ENCODE measurements at regions not wholly inside any gene's neighbourhood (a gene's known extent, or its start where the extent isn't known, plus 50 kb on each side); places are given as distances from the start of the nearest gene placed in this dataset.

- no peak overlapping the region for H3K27ac Mint-ChIP-seq (ENCODE audit: unreplicated experiment)
- BruUV-seq (replicated peaks): no TSS peak
- no peaks in the 10 kb centered on the region for H3K36me3 Mint-ChIP-seq (ENCODE audit: insufficient read depth, unreplicated experiment)
- no peaks in the 10 kb centered on the region for H3K27me3 Mint-ChIP-seq (ENCODE audit: unreplicated experiment)
- H3K4me1 Mint-ChIP-seq (ENCODE audit: low read depth, unreplicated experiment): no peaks in the 10 kb centered on the region
- CTCF ChIA-PET: no interaction called here
- TF ChIP-seq CTCF (IDR thresholded peaks at IDR 0.05; ENCODE audit: unreplicated experiment): no peak
- DNase-seq: no peak
- no peaks in the 10 kb centered on the region for H3K9me3 Mint-ChIP-seq (ENCODE audit: low read depth, unreplicated experiment)
- intact Hi-C loops (cut with micrococcal nuclease; ENCODE audit: unreplicated experiment): no loop called here
- H3K4me3 Mint-ChIP-seq (ENCODE audit: low read depth, unreplicated experiment): no peak overlapping the region
Observed at GRCh38 chr5:88544136-88544645, 275.5 kb upstream of the TMEM161B start.

- BruUV-seq (replicated peaks): no TSS peak
- H3K36me3 Mint-ChIP-seq (ENCODE audit: insufficient read depth, unreplicated experiment): no peaks in the 10 kb centered on the region
- H3K4me3 Mint-ChIP-seq (ENCODE audit: low read depth, unreplicated experiment): no peak overlapping the region
- H3K4me1 Mint-ChIP-seq (ENCODE audit: low read depth, unreplicated experiment): no peaks in the 10 kb centered on the region
- no peak for TF ChIP-seq CTCF (IDR thresholded peaks at IDR 0.05; ENCODE audit: unreplicated experiment)
- no peaks in the 10 kb centered on the region for H3K27me3 Mint-ChIP-seq (ENCODE audit: unreplicated experiment)
- no peak overlapping the region for H3K27ac Mint-ChIP-seq (ENCODE audit: unreplicated experiment)
- no peaks in the 10 kb centered on the region for H3K9me3 Mint-ChIP-seq (ENCODE audit: low read depth, unreplicated experiment)
- CTCF ChIA-PET: no interaction called here
- intact Hi-C loops (cut with micrococcal nuclease; ENCODE audit: unreplicated experiment): no loop called here
- no peak for DNase-seq
Observed at GRCh38 chr5:88542786-88543185, 274.1 kb upstream of the TMEM161B start.

GRCh38 chr5:88540471-88541115, 271.9 kb upstream of the TMEM161B start:
- intact Hi-C loops (cut with micrococcal nuclease; ENCODE audit: unreplicated experiment): no loop called here
- no peaks in the 10 kb centered on the region for H3K9me3 Mint-ChIP-seq (ENCODE audit: low read depth, unreplicated experiment)
- no peak overlapping the region for H3K4me3 Mint-ChIP-seq (ENCODE audit: low read depth, unreplicated experiment)
- TF ChIP-seq CTCF (IDR thresholded peaks at IDR 0.05; ENCODE audit: unreplicated experiment): no peak
- H3K27ac Mint-ChIP-seq (ENCODE audit: unreplicated experiment): no peak overlapping the region
- DNase-seq: no peak
- no peaks in the 10 kb centered on the region for H3K4me1 Mint-ChIP-seq (ENCODE audit: low read depth, unreplicated experiment)
- no peaks in the 10 kb centered on the region for H3K36me3 Mint-ChIP-seq (ENCODE audit: insufficient read depth, unreplicated experiment)
- CTCF ChIA-PET: no interaction called here
- BruUV-seq (replicated peaks): no TSS peak
- no peaks in the 10 kb centered on the region for H3K27me3 Mint-ChIP-seq (ENCODE audit: unreplicated experiment)

- CTCF ChIA-PET: no interaction called here
- H3K4me3 Mint-ChIP-seq (ENCODE audit: low read depth, unreplicated experiment): no peak overlapping the region
Observed at GRCh38 chr5:88539693-88540365, 271.2 kb upstream of the TMEM161B start.

More at GRCh38 chr5:88539693-88540365, 271.2 kb upstream of the TMEM161B start:
- no peaks in the 10 kb centered on the region for H3K36me3 Mint-ChIP-seq (ENCODE audit: insufficient read depth, unreplicated experiment)
- H3K9me3 Mint-ChIP-seq (ENCODE audit: low read depth, unreplicated experiment): no peaks in the 10 kb centered on the region
- no peak for TF ChIP-seq CTCF (IDR thresholded peaks at IDR 0.05; ENCODE audit: unreplicated experiment)
- H3K27ac Mint-ChIP-seq (ENCODE audit: unreplicated experiment): no peak overlapping the region
- no TSS peak for BruUV-seq (replicated peaks)
- no peaks in the 10 kb centered on the region for H3K4me1 Mint-ChIP-seq (ENCODE audit: low read depth, unreplicated experiment)
- no peak for DNase-seq
- intact Hi-C loops (cut with micrococcal nuclease; ENCODE audit: unreplicated experiment): no loop called here
- H3K27me3 Mint-ChIP-seq (ENCODE audit: unreplicated experiment): no peaks in the 10 kb centered on the region
